Caco-2 (cell line): ENCODE measurements at regions not wholly inside any gene's neighbourhood (a gene's known extent, or its start where the extent isn't known, plus 50 kb on each side); places are given as distances from the start of the nearest gene placed in this dataset.
"Not testable (repeated sequence)": the region's sequence is repeated elsewhere in the genome, so short reads cannot be mapped to it uniquely, and the experiment has no call there.

Experiments
- BruUV-seq: library from RNA; stranded (reverse); fragments of 400-500 nt; replicated peaks from 2 replicates; lab custom pipeline; 2021; lab: Mats Ljungman, UMichigan
- CTCF ChIA-PET: fragments of 300-600 bp; sonication (Branson Sonifier 250); formaldehyde crosslinking; loops from one replicate; lab custom pipeline; 2022; ENCODE audit warnings: antibody characterized with exemption; lab: Charles Lee
- POLR2A ChIA-PET: fragments of 300-600 bp; sonication (Branson Sonifier 250); formaldehyde crosslinking; loops from one replicate; lab custom pipeline; 2022; ENCODE audit warnings: antibody characterized with exemption; lab: Charles Lee
- DNase-seq, 2 experiments: peaks; one replicate each; pipeline versions ENCODE4 v3.0.0 to v3.0.0-alpha.2; 2020 to 2022
- H3K27me3 ChIP-seq: replicated peaks from 2 replicates; pipeline ENCODE4 v1.6.0; 2011; ENCODE audit warnings: low read length; ENCODE audit not compliant: control insufficient read depth, insufficient read depth
- H3K36me3 ChIP-seq: 2 replicates; pipeline ENCODE4 v1.5.1; 2011; ENCODE audit warnings: low read length; ENCODE audit not compliant: control insufficient read depth, insufficient read depth
- H3K4me1 ChIP-seq: fragments of 250-450 bp; sonication (Bioruptor Pico); 2 replicates; pipeline ENCODE4 v1.5.1; 2020; ENCODE audit warnings: mild to moderate bottlenecking
- H3K4me3 ChIP-seq: 2 replicates; pipeline ENCODE4 v1.5.1; 2011; ENCODE audit warnings: low read depth, mild to moderate bottlenecking, control low read depth, low read length
- H3K9me3 ChIP-seq: fragments of 250-450 bp; sonication (Bioruptor Pico); 2 replicates; pipeline ENCODE4 v1.5.1; 2020; ENCODE audit warnings: mild to moderate bottlenecking, moderate library complexity
- H3K27ac Mint-ChIP-seq: one replicate; pipeline ENCODE4 v1.8.0; 2022; ENCODE audit warnings: mixed read lengths; ENCODE audit not compliant: unreplicated experiment
- H3K27me3 Mint-ChIP-seq: one replicate; pipeline ENCODE4 v1.8.0; 2022; ENCODE audit warnings: mixed read lengths; ENCODE audit not compliant: insufficient read depth, unreplicated experiment
- H3K36me3 Mint-ChIP-seq: one replicate; pipeline ENCODE4 v1.8.0; 2022; ENCODE audit warnings: mild to moderate bottlenecking, mixed read lengths; ENCODE audit not compliant: insufficient read depth, unreplicated experiment
- H3K4me1 Mint-ChIP-seq: one replicate; pipeline ENCODE4 v1.8.0; 2022; ENCODE audit warnings: low read depth, mixed read lengths; ENCODE audit not compliant: unreplicated experiment
- H3K4me3 Mint-ChIP-seq: one replicate; pipeline ENCODE4 v1.8.0; 2022; ENCODE audit warnings: mild to moderate bottlenecking, moderate library complexity, mixed read lengths; ENCODE audit not compliant: unreplicated experiment
- H3K9me3 Mint-ChIP-seq: one replicate; pipeline ENCODE4 v1.8.0; 2022; ENCODE audit warnings: mixed read lengths; ENCODE audit not compliant: unreplicated experiment
- intact Hi-C: fragments of 100-400 bp; cut with micrococcal nuclease; formaldehyde crosslinking; loops from one replicate; pipeline ENCODE4 v1.10.0; 2022; ENCODE audit not compliant: unreplicated experiment
- TF ChIP-seq, protein P1 (sequence below), 2 experiments: fragments of 200-600 bp in 1 of 2; IDR thresholded peaks; 1 replicate in 1 of 2; 2 replicates in 1 of 2; pipeline versions ENCODE4 v1.5.1 to v1.8.0; 2011 to 2022; ENCODE audit warnings: antibody characterized with exemption in 1 of 2, control low read depth in 1 of 2, inconsistent platforms in 1 of 2, low read depth in 1 of 2, low read length in 1 of 2, mild to moderate bottlenecking in 1 of 2, moderate library complexity in 1 of 2; ENCODE audit not compliant: insufficient read depth in 1 of 2, severe bottlenecking in 1 of 2, unreplicated experiment in 1 of 2

DNA sequence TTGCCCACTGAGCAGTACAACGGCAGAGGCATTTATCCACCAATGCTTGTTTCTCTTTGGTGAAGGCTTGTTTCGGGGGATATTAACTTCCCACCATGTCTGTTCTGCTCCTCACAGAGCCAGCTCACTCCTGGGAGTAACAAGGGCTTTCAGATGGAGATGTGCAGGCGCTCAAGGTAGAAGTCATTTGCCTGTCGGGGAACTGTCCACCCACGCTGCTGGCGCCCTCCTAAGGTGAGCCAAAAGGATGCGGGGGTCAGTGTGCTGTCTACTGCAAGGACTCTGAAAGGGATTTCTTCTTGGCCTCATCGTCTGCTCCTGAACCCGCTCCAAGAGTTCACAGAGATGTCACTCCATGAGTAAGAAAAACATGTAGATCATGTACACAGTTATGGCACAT, 57.0 kb upstream of the CYRIA start:
- no peaks in the 10 kb centered on the region for H3K36me3 ChIP-seq
- H3K9me3 Mint-ChIP-seq: no peaks in the 10 kb centered on the region
- H3K27me3 ChIP-seq: no peaks in the 10 kb centered on the region; the same call in 1 of the 2 replicates
- peaks cover 40% of the 10 kb centered on the region for H3K27me3 Mint-ChIP-seq
- H3K4me1 Mint-ChIP-seq: no peaks in the 10 kb centered on the region
- H3K27ac Mint-ChIP-seq: no peak overlapping the region
- no peaks in the 10 kb centered on the region for H3K36me3 Mint-ChIP-seq
- H3K4me1 ChIP-seq: no peaks in the 10 kb centered on the region
- ChIA-PET CTCF (no interaction called here), POLR2A (no interaction called here)
- no peaks in the 10 kb centered on the region for H3K9me3 ChIP-seq
- no TSS peak for BruUV-seq
- H3K4me3 Mint-ChIP-seq: no peak overlapping the region
- intact Hi-C loops: no loop called here
- no peak for DNase-seq
- TF ChIP-seq, protein P1, sequence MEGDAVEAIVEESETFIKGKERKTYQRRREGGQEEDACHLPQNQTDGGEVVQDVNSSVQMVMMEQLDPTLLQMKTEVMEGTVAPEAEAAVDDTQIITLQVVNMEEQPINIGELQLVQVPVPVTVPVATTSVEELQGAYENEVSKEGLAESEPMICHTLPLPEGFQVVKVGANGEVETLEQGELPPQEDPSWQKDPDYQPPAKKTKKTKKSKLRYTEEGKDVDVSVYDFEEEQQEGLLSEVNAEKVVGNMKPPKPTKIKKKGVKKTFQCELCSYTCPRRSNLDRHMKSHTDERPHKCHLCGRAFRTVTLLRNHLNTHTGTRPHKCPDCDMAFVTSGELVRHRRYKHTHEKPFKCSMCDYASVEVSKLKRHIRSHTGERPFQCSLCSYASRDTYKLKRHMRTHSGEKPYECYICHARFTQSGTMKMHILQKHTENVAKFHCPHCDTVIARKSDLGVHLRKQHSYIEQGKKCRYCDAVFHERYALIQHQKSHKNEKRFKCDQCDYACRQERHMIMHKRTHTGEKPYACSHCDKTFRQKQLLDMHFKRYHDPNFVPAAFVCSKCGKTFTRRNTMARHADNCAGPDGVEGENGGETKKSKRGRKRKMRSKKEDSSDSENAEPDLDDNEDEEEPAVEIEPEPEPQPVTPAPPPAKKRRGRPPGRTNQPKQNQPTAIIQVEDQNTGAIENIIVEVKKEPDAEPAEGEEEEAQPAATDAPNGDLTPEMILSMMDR (IDR thresholded peaks at IDR 0.05; ENCODE audit: insufficient read depth in 1 of 2, low read depth in 1 of 2, low read length in 1 of 2, severe bottlenecking in 1 of 2, unreplicated experiment in 1 of 2): no peak
- H3K4me3 ChIP-seq: no peak overlapping the region

- H3K36me3 ChIP-seq: no peaks in the 10 kb centered on the region
- H3K27me3 ChIP-seq: no peaks in the 10 kb centered on the region; the same call in 1 of the 2 replicates
- no peaks in the 10 kb centered on the region for H3K9me3 Mint-ChIP-seq
- no TSS peak for BruUV-seq
- peaks cover 43% of the 10 kb centered on the region for H3K27me3 Mint-ChIP-seq
- CTCF ChIA-PET: no interaction called here
- no peaks in the 10 kb centered on the region for H3K36me3 Mint-ChIP-seq
- no peak overlapping the region for H3K27ac Mint-ChIP-seq
- no peaks in the 10 kb centered on the region for H3K4me1 ChIP-seq
- no peak overlapping the region for H3K4me3 ChIP-seq
- no peaks in the 10 kb centered on the region for H3K4me1 Mint-ChIP-seq
- POLR2A ChIA-PET: no interaction called here
- H3K9me3 ChIP-seq: no peaks in the 10 kb centered on the region
- H3K4me3 Mint-ChIP-seq: no peak overlapping the region
- TF ChIP-seq, protein P1 (IDR thresholded peaks at IDR 0.05; ENCODE audit: insufficient read depth in 1 of 2, low read depth in 1 of 2, low read length in 1 of 2, severe bottlenecking in 1 of 2, unreplicated experiment in 1 of 2): no peak
- intact Hi-C loops: no loop called here
- no peak for DNase-seq
Measured at GRCh38 chr2:16722126-16722525, 56.5 kb upstream of the CYRIA start.

DNA sequence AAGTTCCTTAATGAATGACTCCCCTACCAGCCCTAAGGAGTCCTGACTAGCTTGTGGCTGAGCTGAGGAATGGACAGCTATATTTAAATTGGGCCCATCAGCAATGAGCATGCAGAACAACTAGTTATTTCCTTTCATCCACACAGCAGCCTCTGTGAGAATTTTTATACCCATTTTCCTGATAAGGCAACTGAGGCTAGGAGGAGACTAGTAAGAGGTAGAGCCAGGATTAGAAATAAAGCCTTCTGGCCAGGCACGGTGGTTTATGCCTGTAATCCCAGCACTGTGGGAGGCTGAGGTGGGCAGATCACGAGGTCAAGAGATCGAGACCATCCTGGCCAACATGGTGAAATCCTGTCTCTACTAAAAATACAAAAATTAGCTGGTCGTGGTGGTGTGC, 55.9 kb upstream of the CYRIA start:
- H3K36me3 ChIP-seq, H3K4me1 Mint-ChIP-seq, CTCF ChIA-PET, POLR2A ChIA-PET, H3K27me3 ChIP-seq, H3K4me1 ChIP-seq, H3K27ac Mint-ChIP-seq, H3K4me3 Mint-ChIP-seq, H3K4me3 ChIP-seq, H3K36me3 Mint-ChIP-seq, H3K9me3 ChIP-seq, BruUV-seq, intact Hi-C loops, DNase-seq, H3K9me3 Mint-ChIP-seq: not testable (repeated sequence)
- H3K27me3 Mint-ChIP-seq: peaks cover 39% of the 10 kb centered on the region

GRCh38 chr2:16720737-16721136, 55.1 kb upstream of the CYRIA start:
- H3K36me3 Mint-ChIP-seq, H3K4me1 Mint-ChIP-seq, intact Hi-C loops, H3K9me3 ChIP-seq, H3K9me3 Mint-ChIP-seq, H3K27me3 ChIP-seq, DNase-seq, H3K4me3 Mint-ChIP-seq, H3K27ac Mint-ChIP-seq, CTCF ChIA-PET, H3K4me3 ChIP-seq, H3K4me1 ChIP-seq, BruUV-seq, POLR2A ChIA-PET, H3K36me3 ChIP-seq: not testable (repeated sequence)
- peaks cover 34% of the 10 kb centered on the region for H3K27me3 Mint-ChIP-seq
